Endothelial cell of umbilical vein (primary cell): ENCODE measurements at regions not wholly inside any gene's neighbourhood (a gene's known extent, or its start where the extent isn't known, plus 50 kb on each side); places are given as distances from the start of the nearest gene placed in this dataset.

Experiments
- BruUV-seq: library from RNA; stranded (reverse); fragments of 400-500 nt; replicated peaks from 2 replicates; lab custom pipeline; 2021; lab: Mats Ljungman, UMichigan
- CTCF ChIA-PET: fragments of 300-600, 350-600 bp; sonication (Branson Sonifier 250); formaldehyde crosslinking; loops from one replicate; lab custom pipeline; 2021; ENCODE audit warnings: antibody characterized with exemption, inconsistent platforms; lab: Charles Lee
- POLR2A ChIA-PET: fragments of 300-600, 350-600 bp; sonication (Branson Sonifier 250); formaldehyde crosslinking; loops from one replicate; lab custom pipeline; 2021; ENCODE audit warnings: antibody characterized with exemption, inconsistent platforms; lab: Charles Lee
- DNase-seq: peaks from one replicate; pipeline ENCODE4 v3.0.0-alpha.2; 2011; ENCODE audit warnings: low read depth, low spot score
- FAIRE-seq: peaks from 2 replicates; lab custom pipeline; 2011; peaks lifted over from hg19 to GRCh38; lab: Jason Lieb, UNC
- H2AFZ ChIP-seq: 2 replicates; pipeline ENCODE4 v1.6.0; 2012; ENCODE audit warnings: low read depth, low read length, control low read depth, inconsistent platforms
- H3K27ac ChIP-seq: 2 replicates; pipeline ENCODE4 v1.5.1; 2011; ENCODE audit warnings: low read depth, mild to moderate bottlenecking, control low read depth, low read length, moderate library complexity; ENCODE audit not compliant: insufficient read depth
- H3K27me3 ChIP-seq, 2 experiments: 2 replicates each; pipeline versions ENCODE4 v1.6.0 to v1.6.1; 2011; ENCODE audit warnings: low read length in 2 of 2, mixed read lengths in 1 of 2; ENCODE audit not compliant: control insufficient read depth in 2 of 2, insufficient read depth in 2 of 2
- H3K36me3 ChIP-seq, 2 experiments: 2 replicates in 1 of 2; 3 replicates in 1 of 2; pipeline ENCODE4 v1.5.1; 2011; ENCODE audit warnings: low read length in 2 of 2, mild to moderate bottlenecking in 1 of 2, moderate library complexity in 1 of 2; ENCODE audit not compliant: control insufficient read depth in 2 of 2, insufficient read depth in 2 of 2; ENCODE audit errors: extremely low read depth in 1 of 2
- H3K4me1 ChIP-seq: 3 replicates; pipeline ENCODE4 v1.5.1; 2011; ENCODE audit warnings: mild to moderate bottlenecking, low read length; ENCODE audit not compliant: control insufficient read depth, insufficient read depth; ENCODE audit errors: extremely low read depth
- H3K4me2 ChIP-seq: 2 replicates; pipeline ENCODE4 v1.6.1; 2011; ENCODE audit warnings: low read length, control low read depth, mixed read lengths; ENCODE audit not compliant: insufficient read depth
- H3K4me3 ChIP-seq, 3 experiments: fragments of 200-600 bp in 1 of 3; sonication (generic), shearing (Covaris generic) in 1 of 3; replicated peaks in 1 of 3; 2 replicates each; pipeline ENCODE4 v1.5.1; 2011 to 2016; ENCODE audit warnings: control low read depth in 3 of 3, low read length in 3 of 3, mild to moderate bottlenecking in 2 of 3, inconsistent platforms in 1 of 3, low read depth in 1 of 3, moderate library complexity in 1 of 3; ENCODE audit not compliant: insufficient read depth in 1 of 3
- H3K79me2 ChIP-seq: 2 replicates; pipeline ENCODE4 v1.6.0; 2012; ENCODE audit warnings: low read length, inconsistent platforms; ENCODE audit not compliant: control insufficient read depth, insufficient read depth
- H3K9ac ChIP-seq: replicated peaks from 2 replicates; pipeline ENCODE3; 2011; ENCODE audit warnings: low read length, control low read depth; ENCODE audit not compliant: insufficient read depth; ENCODE audit errors: extremely low read depth
- H3K9me1 ChIP-seq: replicated peaks from 3 replicates; pipeline ENCODE4 v1.6.0; 2011; ENCODE audit warnings: mild to moderate bottlenecking, low read length; ENCODE audit not compliant: control insufficient read depth, insufficient read depth; ENCODE audit errors: extremely low read depth
- H3K9me3 ChIP-seq: replicated peaks from 2 replicates; pipeline ENCODE4 v1.5.1; 2012; ENCODE audit warnings: low read length, inconsistent platforms; ENCODE audit not compliant: control insufficient read depth, insufficient read depth
- H4K20me1 ChIP-seq: replicated peaks from 2 replicates; pipeline ENCODE3; 2011; ENCODE audit warnings: mild to moderate bottlenecking, low read length; ENCODE audit not compliant: control insufficient read depth, insufficient read depth; ENCODE audit errors: extremely low read depth
- EZH2 ChIP-seq: IDR thresholded peaks from 2 replicates; pipeline ENCODE4 v1.6.1; 2012; ENCODE audit warnings: borderline replicate concordance, low read depth, mild to moderate bottlenecking, moderate library complexity, low read length, inconsistent platforms; ENCODE audit not compliant: severe bottlenecking
- FOS ChIP-seq: IDR thresholded peaks from 2 replicates; pipeline ENCODE4 v1.6.1; 2011; ENCODE audit warnings: mild to moderate bottlenecking, low read length, moderate library complexity, borderline replicate concordance; ENCODE audit not compliant: insufficient read depth
- GATA2 ChIP-seq: IDR thresholded peaks from 2 replicates; pipeline ENCODE4 v1.7.0; 2011; ENCODE audit warnings: low read depth, mild to moderate bottlenecking, moderate library complexity, mixed read lengths, low read length; ENCODE audit not compliant: insufficient read length, insufficient read depth
- JUN ChIP-seq: IDR thresholded peaks from 2 replicates; pipeline ENCODE4 v1.6.1; 2011; ENCODE audit warnings: borderline replicate concordance, low read depth; ENCODE audit not compliant: insufficient read length, insufficient read depth
- MAX ChIP-seq: IDR thresholded peaks from 2 replicates; pipeline ENCODE4 v1.6.1; 2011; ENCODE audit not compliant: insufficient read depth, insufficient read length
- MYC ChIP-seq: IDR thresholded peaks from one replicate; pipeline ENCODE4 v1.6.1; 2011; ENCODE audit warnings: mild to moderate bottlenecking, low read depth, low read length
- POLR2A ChIP-seq: IDR thresholded peaks from 2 replicates; pipeline ENCODE4 v1.6.1; 2012; ENCODE audit warnings: low read depth, mild to moderate bottlenecking, control low read depth, low read length
- POLR2AphosphoS5 ChIP-seq: IDR thresholded peaks from 2 replicates; pipeline ENCODE4 v1.6.1; 2012; ENCODE audit warnings: low read depth, mild to moderate bottlenecking, control low read depth, low read length, moderate library complexity; ENCODE audit not compliant: insufficient read depth
- dilution Hi-C: fragments of 300-500 bp; cut with MboI; formaldehyde crosslinking; loops from one replicate; pipeline ENCODE4 v1.15.0; 2019; ENCODE audit warnings: low sequenced_read_pairs; ENCODE audit not compliant: extremely low pct_ligation_motif_present
- intact Hi-C: fragments of 100-400 bp; cut with micrococcal nuclease; formaldehyde crosslinking; loops from one replicate; pipeline ENCODE4 v1.10.0; 2022
- TF ChIP-seq, protein P1 (sequence below), 2 donors: IDR thresholded peaks; 1 replicate in 1 of 2; 2 replicates in 1 of 2; pipeline ENCODE4 v1.5.1; 2011; ENCODE audit warnings: low read length in 2 of 2, mild to moderate bottlenecking in 2 of 2, moderate library complexity in 2 of 2, control low read depth in 1 of 2, inconsistent platforms in 1 of 2, low read depth in 1 of 2; ENCODE audit not compliant: insufficient read depth in 1 of 2; ENCODE audit errors: extremely low read depth in 1 of 2

- no peak overlapping the region for H3K4me3 ChIP-seq
- dilution Hi-C loops, result no loop called here
- no peak for FAIRE-seq
- intact Hi-C loops, result no loop called here
- no peaks in the 10 kb centered on the region for H3K27me3 ChIP-seq
- DNase-seq, result no peak
- BruUV-seq, result no TSS peak
- no peaks in the 10 kb centered on the region for H3K36me3 ChIP-seq
- no peak overlapping the region for H2AFZ ChIP-seq
- no peaks in the 10 kb centered on the region for H3K9me1 ChIP-seq
- ChIA-PET POLR2A (no interaction called here), CTCF (interaction anchor here (1.4 kb wide), 1 partner anchor 28 kb away, joined by 4 read pairs; no protein-coding TSS in a partner anchor)
- H3K9ac ChIP-seq, result no peak overlapping the region
- no peak overlapping the region for H3K4me2 ChIP-seq
- TF ChIP-seq POLR2AphosphoS5, result no peak
- no peak for TF ChIP-seq JUN
- H3K27ac ChIP-seq, result no peak overlapping the region
- no peaks in the 10 kb centered on the region for H3K79me2 ChIP-seq
- no peaks in the 10 kb centered on the region for H3K4me1 ChIP-seq
- no peaks in the 10 kb centered on the region for H4K20me1 ChIP-seq
- H3K9me3 ChIP-seq, result no peaks in the 10 kb centered on the region
These were observed 397.2 kb downstream of the AEBP2 start for GRCh38 chr12:19836456-19836855.

- Histone ChIP-seq H3K9me1 (no peaks in the 10 kb centered on the region), H3K4me1 (no peaks in the 10 kb centered on the region), H3K27me3 (no peaks in the 10 kb centered on the region), H3K4me2 (no peak overlapping the region), H3K9me3 (no peaks in the 10 kb centered on the region), H3K27ac (no peak overlapping the region), H3K79me2 (no peaks in the 10 kb centered on the region), H4K20me1 (no peaks in the 10 kb centered on the region), H3K4me3 (no peak overlapping the region), H3K9ac (no peak overlapping the region), H3K36me3 (no peaks in the 10 kb centered on the region), H2AFZ (no peak overlapping the region)
- POLR2A ChIA-PET, result no interaction called here
- intact Hi-C loops, result no loop called here
- no peak for FAIRE-seq
- no TSS peak for BruUV-seq
- TF ChIP-seq GATA2 (no peak), FOS (no peak), JUN (no peak), MYC (no peak), EZH2 (no peak), POLR2AphosphoS5 (no peak), MAX (no peak), POLR2A (no peak)
- TF ChIP-seq, protein P1, sequence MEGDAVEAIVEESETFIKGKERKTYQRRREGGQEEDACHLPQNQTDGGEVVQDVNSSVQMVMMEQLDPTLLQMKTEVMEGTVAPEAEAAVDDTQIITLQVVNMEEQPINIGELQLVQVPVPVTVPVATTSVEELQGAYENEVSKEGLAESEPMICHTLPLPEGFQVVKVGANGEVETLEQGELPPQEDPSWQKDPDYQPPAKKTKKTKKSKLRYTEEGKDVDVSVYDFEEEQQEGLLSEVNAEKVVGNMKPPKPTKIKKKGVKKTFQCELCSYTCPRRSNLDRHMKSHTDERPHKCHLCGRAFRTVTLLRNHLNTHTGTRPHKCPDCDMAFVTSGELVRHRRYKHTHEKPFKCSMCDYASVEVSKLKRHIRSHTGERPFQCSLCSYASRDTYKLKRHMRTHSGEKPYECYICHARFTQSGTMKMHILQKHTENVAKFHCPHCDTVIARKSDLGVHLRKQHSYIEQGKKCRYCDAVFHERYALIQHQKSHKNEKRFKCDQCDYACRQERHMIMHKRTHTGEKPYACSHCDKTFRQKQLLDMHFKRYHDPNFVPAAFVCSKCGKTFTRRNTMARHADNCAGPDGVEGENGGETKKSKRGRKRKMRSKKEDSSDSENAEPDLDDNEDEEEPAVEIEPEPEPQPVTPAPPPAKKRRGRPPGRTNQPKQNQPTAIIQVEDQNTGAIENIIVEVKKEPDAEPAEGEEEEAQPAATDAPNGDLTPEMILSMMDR (IDR thresholded peaks at IDR 0.05; ENCODE audit: extremely low read depth in 1 of 2, insufficient read depth in 1 of 2, low read depth in 1 of 2, low read length in 2 of 2), result no peak
- dilution Hi-C loops, result no loop called here
- DNase-seq, result no peak
- CTCF ChIA-PET, result no interaction called here
These were observed 398.3 kb downstream of the AEBP2 start for GRCh38 chr12:19837543-19837942.
